ENCODE measurements at regions not wholly inside any gene's neighbourhood (a gene's known extent, or its start where the extent isn't known, plus 50 kb on each side); places are given as distances from the start of the nearest gene placed in this dataset.

GRCh38 chr2:151111599-151112278, 149.9 kb downstream of the RBM43 start:
- peaks cover 17% of the 10 kb centered on the region for H3K9me3 Mint-ChIP-seq

GRCh38 chr2:151106805-151107506, 154.7 kb downstream of the RBM43 start:
- Mint-ChIP-seq H3K9me3 (peaks cover 17% of the 10 kb centered on the region), H3K4me3 (no peak overlapping the region), H3K27me3 (ENCODE audit: low read depth) (no peaks in the 10 kb centered on the region), H3K27ac (no peak overlapping the region), H3K36me3 (no peaks in the 10 kb centered on the region), H3K4me1 (no peaks in the 10 kb centered on the region)
- no peak for TF ChIP-seq CTCF (IDR thresholded peaks at IDR 0.05; ENCODE audit: unreplicated experiment)
- DNase-seq (ENCODE audit: low spot score in 2 of 2, unreplicated experiment in 2 of 2): no peak

More at GRCh38 chr2:151111599-151112278, 149.9 kb downstream of the RBM43 start:
- no peak for DNase-seq (ENCODE audit: low spot score in 2 of 2, unreplicated experiment in 2 of 2)
- no peak for TF ChIP-seq CTCF (IDR thresholded peaks at IDR 0.05; ENCODE audit: unreplicated experiment)
- H3K4me1 Mint-ChIP-seq: no peaks in the 10 kb centered on the region
- no peaks in the 10 kb centered on the region for H3K36me3 Mint-ChIP-seq
- no peaks in the 10 kb centered on the region for H3K27me3 Mint-ChIP-seq (ENCODE audit: low read depth)
- no peak overlapping the region for H3K4me3 Mint-ChIP-seq
- no peak overlapping the region for H3K27ac Mint-ChIP-seq

DNA sequence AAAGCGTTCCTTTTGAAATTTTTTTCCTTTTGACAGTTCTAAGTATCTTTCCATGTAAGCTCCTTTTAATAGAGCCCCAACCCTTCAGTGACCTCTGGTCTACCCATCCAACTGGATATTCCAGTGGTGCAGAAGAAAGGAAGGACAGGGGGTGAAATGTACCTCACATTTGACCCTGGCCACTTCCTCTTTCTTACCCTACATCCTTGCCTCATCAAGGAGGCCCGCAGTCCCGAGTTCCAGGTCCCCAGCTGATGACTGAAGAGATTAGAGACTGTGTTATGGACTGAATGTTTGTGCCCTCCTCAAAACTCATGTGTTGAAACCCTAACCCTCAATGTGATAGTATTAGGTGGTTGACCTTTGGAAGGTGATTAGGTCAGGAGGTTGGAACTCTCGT, 158.1 kb downstream of the RBM43 start:
- no peaks in the 10 kb centered on the region for H3K27me3 Mint-ChIP-seq (ENCODE audit: low read depth)
- H3K9me3 Mint-ChIP-seq: peaks cover 9% of the 10 kb centered on the region
- H3K4me3 Mint-ChIP-seq: no peak overlapping the region
- H3K27ac Mint-ChIP-seq: no peak overlapping the region
- no peak for TF ChIP-seq CTCF (IDR thresholded peaks at IDR 0.05; ENCODE audit: unreplicated experiment)
- no peaks in the 10 kb centered on the region for H3K36me3 Mint-ChIP-seq
- H3K4me1 Mint-ChIP-seq: no peaks in the 10 kb centered on the region
- no peak for DNase-seq (ENCODE audit: low spot score in 2 of 2, unreplicated experiment in 2 of 2)

- no peaks in the 10 kb centered on the region for H3K36me3 Mint-ChIP-seq
- peaks cover 3% of the 10 kb centered on the region for H3K9me3 Mint-ChIP-seq
- no peak for TF ChIP-seq CTCF (IDR thresholded peaks at IDR 0.05; ENCODE audit: unreplicated experiment)
- no peak overlapping the region for H3K4me3 Mint-ChIP-seq
- H3K4me1 Mint-ChIP-seq: peaks cover 4% of the 10 kb centered on the region
- H3K27me3 Mint-ChIP-seq (ENCODE audit: low read depth): no peaks in the 10 kb centered on the region
- no peak overlapping the region for H3K27ac Mint-ChIP-seq
- no peak for DNase-seq (ENCODE audit: low spot score in 2 of 2, unreplicated experiment in 2 of 2)
These were observed 159.4 kb downstream of the RBM43 start for GRCh38 chr2:151102226-151102625.

DNA sequence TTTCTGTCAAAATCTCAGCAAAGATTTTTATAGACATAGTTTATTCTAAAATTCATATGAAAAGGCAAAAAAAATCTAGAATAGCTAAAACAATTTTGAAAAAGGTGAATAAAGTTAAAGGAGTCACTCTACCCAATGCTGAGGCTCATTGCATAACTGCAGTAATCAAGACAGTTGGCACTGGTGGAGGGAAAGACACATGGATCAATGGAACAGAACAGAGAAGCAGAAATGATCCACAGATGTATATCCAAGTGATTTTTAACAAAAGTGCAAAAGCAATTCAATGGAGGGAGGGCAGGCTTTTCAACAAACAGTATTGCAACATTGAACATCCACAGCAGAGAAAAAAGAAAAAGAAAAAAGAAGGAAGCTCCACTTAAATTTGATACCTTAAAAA, 162.8 kb downstream of the RBM43 start:
- Mint-ChIP-seq H3K9me3 (no peaks in the 10 kb centered on the region), H3K27me3 (ENCODE audit: low read depth) (no peaks in the 10 kb centered on the region), H3K27ac (no peak overlapping the region), H3K4me3 (no peak overlapping the region), H3K36me3 (no peaks in the 10 kb centered on the region), H3K4me1 (peaks cover 10% of the 10 kb centered on the region)
- TF ChIP-seq CTCF (IDR thresholded peaks at IDR 0.05; ENCODE audit: unreplicated experiment): no peak
- DNase-seq (ENCODE audit: low spot score in 2 of 2, unreplicated experiment in 2 of 2): no peak

All from mesothelial cell of epicardium (in vitro differentiated cells).